ENCODE measurements at regions not wholly inside any gene's neighbourhood (a gene's known extent, or its start where the extent isn't known, plus 50 kb on each side); places are given as distances from the start of the nearest gene placed in this dataset.

- TF ChIP-seq EGR1 (IDR thresholded peaks at IDR 0.05; ENCODE audit: borderline replicate concordance, low read depth, low read length): no peak
- TF ChIP-seq CREB1 (IDR thresholded peaks at IDR 0.05): no peak
- TF ChIP-seq SRF (IDR thresholded peaks at IDR 0.05; ENCODE audit: low read depth, low read length): no peak
- TF ChIP-seq, protein P1, sequence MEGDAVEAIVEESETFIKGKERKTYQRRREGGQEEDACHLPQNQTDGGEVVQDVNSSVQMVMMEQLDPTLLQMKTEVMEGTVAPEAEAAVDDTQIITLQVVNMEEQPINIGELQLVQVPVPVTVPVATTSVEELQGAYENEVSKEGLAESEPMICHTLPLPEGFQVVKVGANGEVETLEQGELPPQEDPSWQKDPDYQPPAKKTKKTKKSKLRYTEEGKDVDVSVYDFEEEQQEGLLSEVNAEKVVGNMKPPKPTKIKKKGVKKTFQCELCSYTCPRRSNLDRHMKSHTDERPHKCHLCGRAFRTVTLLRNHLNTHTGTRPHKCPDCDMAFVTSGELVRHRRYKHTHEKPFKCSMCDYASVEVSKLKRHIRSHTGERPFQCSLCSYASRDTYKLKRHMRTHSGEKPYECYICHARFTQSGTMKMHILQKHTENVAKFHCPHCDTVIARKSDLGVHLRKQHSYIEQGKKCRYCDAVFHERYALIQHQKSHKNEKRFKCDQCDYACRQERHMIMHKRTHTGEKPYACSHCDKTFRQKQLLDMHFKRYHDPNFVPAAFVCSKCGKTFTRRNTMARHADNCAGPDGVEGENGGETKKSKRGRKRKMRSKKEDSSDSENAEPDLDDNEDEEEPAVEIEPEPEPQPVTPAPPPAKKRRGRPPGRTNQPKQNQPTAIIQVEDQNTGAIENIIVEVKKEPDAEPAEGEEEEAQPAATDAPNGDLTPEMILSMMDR (IDR thresholded peaks at IDR 0.05; ENCODE audit: control extremely low read depth in 1 of 3, insufficient read depth in 1 of 3, low read depth in 1 of 3, low read length in 3 of 3): no peak
- no peak for TF ChIP-seq YY1 (IDR thresholded peaks at IDR 0.05; ENCODE audit: low read depth, low read length)
- no peak for TF ChIP-seq TEAD4 (IDR thresholded peaks at IDR 0.05; ENCODE audit: low read depth, low read length)
- no peak for TF ChIP-seq TAF1 (IDR thresholded peaks at IDR 0.05; ENCODE audit: low read depth, low read length)
- no peak for TF ChIP-seq EP300 (IDR thresholded peaks at IDR 0.05; ENCODE audit: borderline replicate concordance in 1 of 2, low read depth in 2 of 2, low read length in 2 of 2)
- TF ChIP-seq CBX8 (IDR thresholded peaks at IDR 0.05; ENCODE audit: borderline replicate concordance, low read depth, low read length): no peak
- no peak for TF ChIP-seq RFX5 (IDR thresholded peaks at IDR 0.05; ENCODE audit: borderline replicate concordance, low read depth, low read length)
- TF ChIP-seq HDAC6 (IDR thresholded peaks at IDR 0.05; ENCODE audit: low read depth, low read length): no peak
- no peak for TF ChIP-seq HDAC2 (IDR thresholded peaks at IDR 0.05; ENCODE audit: borderline replicate concordance in 1 of 2, low read depth in 2 of 2, low read length in 2 of 2)
- TF ChIP-seq POLR2A (IDR thresholded peaks at IDR 0.05; ENCODE audit: control extremely low read depth in 1 of 2, low read depth in 2 of 2, low read length in 2 of 2): no peak
Observed at GRCh38 chr2:157936406-157936805, 60.3 kb upstream of the ACVR1 start.

Data from H1 (cell line).